NB4 (cell line): ENCODE measurements at regions not wholly inside any gene's neighbourhood (a gene's known extent, or its start where the extent isn't known, plus 50 kb on each side); places are given as distances from the start of the nearest gene placed in this dataset.

ENCODE experiments used
- CTCF ChIP-seq: IDR thresholded peaks from one replicate; pipeline ENCODE4 v1.5.1; 2012; ENCODE audit warnings: low read depth, low read length
- MAX ChIP-seq: IDR thresholded peaks from 2 replicates; pipeline ENCODE4 v1.6.1; 2011; ENCODE audit warnings: low read depth, low read length
- MYC ChIP-seq: IDR thresholded peaks from 2 replicates; pipeline ENCODE4 v1.6.1; 2011; ENCODE audit warnings: low read depth, low read length
- POLR2A ChIP-seq: IDR thresholded peaks from 2 replicates; pipeline ENCODE4 v1.6.1; 2011; ENCODE audit warnings: mild to moderate bottlenecking; ENCODE audit not compliant: insufficient read length; ENCODE audit errors: extremely low read depth

- TF ChIP-seq CTCF: no peak
- TF ChIP-seq POLR2A: no peak
- TF ChIP-seq MAX: no peak
- TF ChIP-seq MYC: no peak
Observed at GRCh38 chr2:38180754-38181153, 104.8 kb upstream of the CYP1B1 start.
